MCF 10A (cell line): ENCODE measurements at regions not wholly inside any gene's neighbourhood (a gene's known extent, or its start where the extent isn't known, plus 50 kb on each side); places are given as distances from the start of the nearest gene placed in this dataset.

Experiments
- BruUV-seq: library from RNA; stranded (reverse); fragments of 400-500 nt; replicated peaks from 2 replicates; lab custom pipeline; 2021; lab: Mats Ljungman, UMichigan
- CTCF ChIA-PET: fragments of 300-600 bp; sonication (Branson Sonifier 250); formaldehyde crosslinking; extraction: SDS; loops from one replicate; lab custom pipeline; 2021; ENCODE audit warnings: antibody characterized with exemption, inconsistent platforms; lab: Yijun Ruan, JAX
- POLR2A ChIA-PET: fragments of 300-600, 350-650 bp; sonication (Branson Sonifier 250); formaldehyde crosslinking; extraction: SDS; loops from one replicate; lab custom pipeline; 2020; ENCODE audit warnings: antibody characterized with exemption, inconsistent platforms; lab: Yijun Ruan, JAX
- DNase-seq: peaks from one replicate; pipeline ENCODE4 v3.0.0-alpha.2; 2018; ENCODE audit not compliant: unreplicated experiment
- H3K27ac Mint-ChIP-seq: one replicate; pipeline ENCODE4 v1.8.0; 2022; ENCODE audit warnings: mild to moderate bottlenecking, low read depth, mixed read lengths; ENCODE audit not compliant: unreplicated experiment
- H3K27me3 Mint-ChIP-seq: one replicate; pipeline ENCODE4 v1.8.0; 2022; ENCODE audit warnings: mixed read lengths; ENCODE audit not compliant: insufficient read depth, unreplicated experiment
- H3K36me3 Mint-ChIP-seq: one replicate; pipeline ENCODE4 v1.8.0; 2022; ENCODE audit warnings: mild to moderate bottlenecking, moderate library complexity, mixed read lengths; ENCODE audit not compliant: insufficient read depth, unreplicated experiment
- H3K4me1 Mint-ChIP-seq: one replicate; pipeline ENCODE4 v1.8.0; 2022; ENCODE audit warnings: mixed read lengths; ENCODE audit not compliant: insufficient read depth, unreplicated experiment
- H3K4me3 Mint-ChIP-seq: one replicate; pipeline ENCODE4 v1.8.0; 2022; ENCODE audit warnings: mild to moderate bottlenecking, moderate library complexity, mixed read lengths; ENCODE audit not compliant: unreplicated experiment
- H3K9me3 Mint-ChIP-seq: one replicate; pipeline ENCODE4 v1.8.0; 2022; ENCODE audit warnings: mixed read lengths; ENCODE audit not compliant: unreplicated experiment
- CTCF ChIP-seq: fragments of 200-600 bp; IDR thresholded peaks from one replicate; pipeline ENCODE4 v1.8.0; 2022; ENCODE audit warnings: antibody characterized with exemption, mild to moderate bottlenecking; ENCODE audit not compliant: unreplicated experiment
- intact Hi-C: fragments of 100-400 bp; cut with micrococcal nuclease; formaldehyde crosslinking; loops from 2 replicates; pipeline ENCODE4 v1.14.1; 2022

- intact Hi-C loops: no loop called here
- no peak overlapping the region for H3K4me3 Mint-ChIP-seq
- no peak for TF ChIP-seq CTCF
- no peaks in the 10 kb centered on the region for H3K36me3 Mint-ChIP-seq
- H3K27me3 Mint-ChIP-seq: no peaks in the 10 kb centered on the region
- BruUV-seq: no TSS peak
- POLR2A ChIA-PET: no interaction called here
- no peak for DNase-seq
- H3K9me3 Mint-ChIP-seq: peaks cover under 1% of the 10 kb centered on the region
- H3K4me1 Mint-ChIP-seq: no peaks in the 10 kb centered on the region
- CTCF ChIA-PET: no interaction called here
- no peak overlapping the region for H3K27ac Mint-ChIP-seq
Observed at GRCh38 chr5:19143935-19144334, 844.1 kb downstream of the CDH18 start.

GRCh38 chr5:19169426-19169825 is 818.6 kb downstream of the CDH18 start:
- no TSS peak for BruUV-seq
- Mint-ChIP-seq H3K27ac (no peak overlapping the region), H3K4me3 (no peak overlapping the region), H3K36me3 (no peaks in the 10 kb centered on the region), H3K27me3 (no peaks in the 10 kb centered on the region), H3K4me1 (no peaks in the 10 kb centered on the region), H3K9me3 (no peaks in the 10 kb centered on the region)
- ChIA-PET CTCF (no interaction called here), POLR2A (no interaction called here)
- no peak for TF ChIP-seq CTCF
- intact Hi-C loops: no loop called here
- no peak for DNase-seq

- no peak for TF ChIP-seq CTCF
- DNase-seq: no peak
- no peak overlapping the region for H3K27ac Mint-ChIP-seq
- no peaks in the 10 kb centered on the region for H3K9me3 Mint-ChIP-seq
- intact Hi-C loops: no loop called here
- BruUV-seq: no TSS peak
- H3K4me3 Mint-ChIP-seq: no peak overlapping the region
- ChIA-PET POLR2A (no interaction called here), CTCF (interaction anchor here (0.6 kb wide), 1 partner anchor 194 kb away, joined by 3 read pairs; no protein-coding TSS in a partner anchor)
- no peaks in the 10 kb centered on the region for H3K36me3 Mint-ChIP-seq
- H3K4me1 Mint-ChIP-seq: no peaks in the 10 kb centered on the region
- no peaks in the 10 kb centered on the region for H3K27me3 Mint-ChIP-seq
Observed at GRCh38 chr5:19172926-19173470, 815.0 kb downstream of the CDH18 start.

GRCh38 chr5:19175776-19176570 is 812.0 kb downstream of the CDH18 start:
- H3K9me3 Mint-ChIP-seq: no peaks in the 10 kb centered on the region
- intact Hi-C loops: no loop called here
- POLR2A ChIA-PET: interaction anchor here (0.5 kb wide), 1 partner anchor 533 kb away, joined by 3 read pairs; no protein-coding TSS in a partner anchor
- DNase-seq: no peak
- no peak overlapping the region for H3K4me3 Mint-ChIP-seq
- no TSS peak for BruUV-seq
- CTCF ChIA-PET: no interaction called here
- no peaks in the 10 kb centered on the region for H3K27me3 Mint-ChIP-seq
- no peak for TF ChIP-seq CTCF
- no peaks in the 10 kb centered on the region for H3K36me3 Mint-ChIP-seq
- no peaks in the 10 kb centered on the region for H3K4me1 Mint-ChIP-seq
- no peak overlapping the region for H3K27ac Mint-ChIP-seq
